ENCODE measurements at regions not wholly inside any gene's neighbourhood (a gene's known extent, or its start where the extent isn't known, plus 50 kb on each side); places are given as distances from the start of the nearest gene placed in this dataset.

GRCh38 chr4:180493299-180493698 is 1749.9 kb upstream of the TENM3 start:
- TF ChIP-seq POLR2A (IDR thresholded peaks at IDR 0.05) (no peak), CTCF (IDR thresholded peaks at IDR 0.05) (no peak)
- intact Hi-C loops (cut with DNase I; ENCODE audit: low total_unique reads) = no loop called here
- H3K27me3 ChIP-seq = no peaks in the 10 kb centered on the region
- no peaks in the 10 kb centered on the region for H3K9me3 ChIP-seq
- no peak overlapping the region for H3K4me3 ChIP-seq
- H3K4me1 ChIP-seq = no peaks in the 10 kb centered on the region
- no peak for DNase-seq
- no peaks in the 10 kb centered on the region for H3K36me3 ChIP-seq (ENCODE audit: low read depth, missing control alignments)
- 76 to 82% methylated on average over 3 of the region's 3 CpGs for WGBS, 2 donors
- no peak overlapping the region for H3K27ac ChIP-seq

GRCh38 chr4:180500154-180500553 is 1743.0 kb upstream of the TENM3 start:
- intact Hi-C loops (cut with DNase I; ENCODE audit: low total_unique reads) = no loop called here
- H3K4me3 ChIP-seq = no peak overlapping the region
- no peaks in the 10 kb centered on the region for H3K27me3 ChIP-seq
- no peaks in the 10 kb centered on the region for H3K36me3 ChIP-seq (ENCODE audit: low read depth, missing control alignments)
- H3K4me1 ChIP-seq = no peaks in the 10 kb centered on the region
- no peak for DNase-seq
- WGBS, 2 donors = 96% methylated on average over 3 of the region's 3 CpGs
- no peak overlapping the region for H3K27ac ChIP-seq
- no peak for TF ChIP-seq POLR2A (IDR thresholded peaks at IDR 0.05)
- TF ChIP-seq CTCF (IDR thresholded peaks at IDR 0.05) = no peak
- no peaks in the 10 kb centered on the region for H3K9me3 ChIP-seq

DNA sequence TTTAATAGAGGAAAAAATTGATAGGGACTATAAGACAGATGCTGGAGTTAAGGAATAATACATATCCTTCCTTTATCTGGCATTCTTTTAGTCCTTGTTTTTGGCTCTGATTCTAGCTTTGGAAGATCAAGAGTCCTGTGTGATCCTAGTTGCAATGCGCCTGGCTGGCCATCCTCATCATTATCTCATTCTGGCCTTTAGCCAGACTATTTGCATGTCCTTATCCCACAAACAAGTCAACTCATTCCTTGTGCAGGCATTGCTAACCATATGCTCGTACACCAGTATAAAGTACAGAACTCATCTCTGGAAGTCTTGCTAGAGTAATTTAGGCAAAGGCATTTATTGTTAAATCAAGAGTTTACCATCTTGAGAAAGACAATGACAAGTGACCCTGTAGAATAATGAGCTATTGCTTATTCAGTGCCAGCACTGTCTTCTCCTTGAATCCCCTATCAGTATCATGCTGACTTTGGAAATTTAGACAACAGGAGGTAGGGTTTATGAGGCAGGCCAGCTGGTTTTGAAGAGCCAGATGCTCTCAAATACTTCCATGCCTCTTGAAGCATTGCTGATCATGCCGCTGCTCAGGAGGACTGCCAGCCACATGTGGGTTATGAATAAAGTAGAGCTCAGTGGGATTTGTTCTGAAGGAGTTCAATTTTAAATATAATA is 1730.3 kb upstream of the TENM3 start:
- no peak overlapping the region for H3K4me3 ChIP-seq
- no peak overlapping the region for H3K27ac ChIP-seq
- H3K4me1 ChIP-seq = no peaks in the 10 kb centered on the region
- 37 to 47% methylated on average over 3 of the region's 3 CpGs for WGBS, 2 donors
- intact Hi-C loops (cut with DNase I; ENCODE audit: low total_unique reads) = no loop called here
- no peaks in the 10 kb centered on the region for H3K27me3 ChIP-seq
- DNase-seq = no peak
- H3K9me3 ChIP-seq = no peaks in the 10 kb centered on the region
- TF ChIP-seq POLR2A (IDR thresholded peaks at IDR 0.05) (no peak), CTCF (IDR thresholded peaks at IDR 0.05) (no peak)
- no peaks in the 10 kb centered on the region for H3K36me3 ChIP-seq (ENCODE audit: low read depth, missing control alignments)

DNA sequence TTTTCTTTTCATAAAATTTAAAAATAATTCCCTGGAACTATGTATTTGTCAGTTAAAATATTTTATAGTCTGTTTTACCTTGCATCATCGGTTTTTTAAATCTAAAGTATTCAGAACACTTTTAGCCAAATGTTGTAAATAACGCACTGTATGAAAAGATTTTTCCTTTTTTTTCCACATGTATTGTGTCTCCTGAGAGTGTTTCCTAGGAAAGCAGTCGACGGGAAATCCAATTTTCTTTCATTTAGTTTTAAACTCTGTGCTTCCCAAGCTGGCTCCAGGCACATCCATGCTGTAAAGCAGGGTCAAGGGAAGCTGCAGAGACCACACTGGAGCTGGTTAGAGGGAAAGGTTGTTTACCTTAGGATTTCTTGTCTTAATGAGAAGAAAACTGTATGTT is 1724.3 kb upstream of the TENM3 start:
- intact Hi-C loops (cut with DNase I; ENCODE audit: low total_unique reads) = no loop called here

More for the DNA sequence above, 1724.3 kb upstream of the TENM3 start:
- Histone ChIP-seq H3K4me3 (no peak overlapping the region), H3K36me3 (ENCODE audit: low read depth, missing control alignments) (no peaks in the 10 kb centered on the region), H3K27ac (no peak overlapping the region), H3K9me3 (no peaks in the 10 kb centered on the region), H3K27me3 (no peaks in the 10 kb centered on the region), H3K4me1 (no peaks in the 10 kb centered on the region)
- WGBS, 2 donors = 45 to 54% methylated on average over 4 of the region's 4 CpGs
- DNase-seq = no peak
- no peak for TF ChIP-seq CTCF (IDR thresholded peaks at IDR 0.05)
- TF ChIP-seq POLR2A (IDR thresholded peaks at IDR 0.05) = no peak
